Caco-2 (cell line): ENCODE measurements at regions not wholly inside any gene's neighbourhood (a gene's known extent, or its start where the extent isn't known, plus 50 kb on each side); places are given as distances from the start of the nearest gene placed in this dataset.
"Not testable (repeated sequence)": the region's sequence is repeated elsewhere in the genome, so short reads cannot be mapped to it uniquely, and the experiment has no call there.

Experiments
- BruUV-seq: library from RNA; stranded (reverse); fragments of 400-500 nt; replicated peaks from 2 replicates; lab custom pipeline; 2021; lab: Mats Ljungman, UMichigan
- CTCF ChIA-PET: fragments of 300-600 bp; sonication (Branson Sonifier 250); formaldehyde crosslinking; loops from one replicate; lab custom pipeline; 2022; ENCODE audit warnings: antibody characterized with exemption; lab: Charles Lee
- POLR2A ChIA-PET: fragments of 300-600 bp; sonication (Branson Sonifier 250); formaldehyde crosslinking; loops from one replicate; lab custom pipeline; 2022; ENCODE audit warnings: antibody characterized with exemption; lab: Charles Lee
- DNase-seq, 2 experiments: peaks; one replicate each; pipeline versions ENCODE4 v3.0.0 to v3.0.0-alpha.2; 2020 to 2022
- H3K27me3 ChIP-seq: replicated peaks from 2 replicates; pipeline ENCODE4 v1.6.0; 2011; ENCODE audit warnings: low read length; ENCODE audit not compliant: control insufficient read depth, insufficient read depth
- H3K36me3 ChIP-seq: 2 replicates; pipeline ENCODE4 v1.5.1; 2011; ENCODE audit warnings: low read length; ENCODE audit not compliant: control insufficient read depth, insufficient read depth
- H3K4me1 ChIP-seq: fragments of 250-450 bp; sonication (Bioruptor Pico); 2 replicates; pipeline ENCODE4 v1.5.1; 2020; ENCODE audit warnings: mild to moderate bottlenecking
- H3K4me3 ChIP-seq: 2 replicates; pipeline ENCODE4 v1.5.1; 2011; ENCODE audit warnings: low read depth, mild to moderate bottlenecking, control low read depth, low read length
- H3K9me3 ChIP-seq: fragments of 250-450 bp; sonication (Bioruptor Pico); 2 replicates; pipeline ENCODE4 v1.5.1; 2020; ENCODE audit warnings: mild to moderate bottlenecking, moderate library complexity
- H3K27ac Mint-ChIP-seq: one replicate; pipeline ENCODE4 v1.8.0; 2022; ENCODE audit warnings: mixed read lengths; ENCODE audit not compliant: unreplicated experiment
- H3K27me3 Mint-ChIP-seq: one replicate; pipeline ENCODE4 v1.8.0; 2022; ENCODE audit warnings: mixed read lengths; ENCODE audit not compliant: insufficient read depth, unreplicated experiment
- H3K36me3 Mint-ChIP-seq: one replicate; pipeline ENCODE4 v1.8.0; 2022; ENCODE audit warnings: mild to moderate bottlenecking, mixed read lengths; ENCODE audit not compliant: insufficient read depth, unreplicated experiment
- H3K4me1 Mint-ChIP-seq: one replicate; pipeline ENCODE4 v1.8.0; 2022; ENCODE audit warnings: low read depth, mixed read lengths; ENCODE audit not compliant: unreplicated experiment
- H3K4me3 Mint-ChIP-seq: one replicate; pipeline ENCODE4 v1.8.0; 2022; ENCODE audit warnings: mild to moderate bottlenecking, moderate library complexity, mixed read lengths; ENCODE audit not compliant: unreplicated experiment
- H3K9me3 Mint-ChIP-seq: one replicate; pipeline ENCODE4 v1.8.0; 2022; ENCODE audit warnings: mixed read lengths; ENCODE audit not compliant: unreplicated experiment
- intact Hi-C: fragments of 100-400 bp; cut with micrococcal nuclease; formaldehyde crosslinking; loops from one replicate; pipeline ENCODE4 v1.10.0; 2022; ENCODE audit not compliant: unreplicated experiment
- TF ChIP-seq, protein P1 (sequence below), 2 experiments: fragments of 200-600 bp in 1 of 2; IDR thresholded peaks; 1 replicate in 1 of 2; 2 replicates in 1 of 2; pipeline versions ENCODE4 v1.5.1 to v1.8.0; 2011 to 2022; ENCODE audit warnings: antibody characterized with exemption in 1 of 2, control low read depth in 1 of 2, inconsistent platforms in 1 of 2, low read depth in 1 of 2, low read length in 1 of 2, mild to moderate bottlenecking in 1 of 2, moderate library complexity in 1 of 2; ENCODE audit not compliant: insufficient read depth in 1 of 2, severe bottlenecking in 1 of 2, unreplicated experiment in 1 of 2

DNA sequence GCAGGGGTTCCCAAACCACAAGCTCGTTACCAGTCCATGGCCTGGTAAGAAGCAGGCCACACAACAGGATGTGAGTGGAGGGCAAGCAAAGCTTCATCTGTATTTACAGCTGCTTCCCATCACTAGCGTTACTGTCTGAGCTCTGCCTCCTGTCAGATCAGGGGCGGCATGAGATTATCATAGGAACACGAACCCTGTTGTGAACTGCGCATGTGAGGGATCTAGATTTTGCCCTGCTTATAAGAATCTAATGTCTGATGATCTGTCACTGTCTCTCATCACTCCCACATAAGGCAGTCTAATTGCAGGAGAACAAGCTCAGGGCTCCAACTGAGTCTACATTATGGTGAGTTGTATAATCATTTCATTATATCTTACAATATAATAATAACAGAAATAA, 677.4 kb upstream of the SLITRK6 start:
- TF ChIP-seq, protein P1, sequence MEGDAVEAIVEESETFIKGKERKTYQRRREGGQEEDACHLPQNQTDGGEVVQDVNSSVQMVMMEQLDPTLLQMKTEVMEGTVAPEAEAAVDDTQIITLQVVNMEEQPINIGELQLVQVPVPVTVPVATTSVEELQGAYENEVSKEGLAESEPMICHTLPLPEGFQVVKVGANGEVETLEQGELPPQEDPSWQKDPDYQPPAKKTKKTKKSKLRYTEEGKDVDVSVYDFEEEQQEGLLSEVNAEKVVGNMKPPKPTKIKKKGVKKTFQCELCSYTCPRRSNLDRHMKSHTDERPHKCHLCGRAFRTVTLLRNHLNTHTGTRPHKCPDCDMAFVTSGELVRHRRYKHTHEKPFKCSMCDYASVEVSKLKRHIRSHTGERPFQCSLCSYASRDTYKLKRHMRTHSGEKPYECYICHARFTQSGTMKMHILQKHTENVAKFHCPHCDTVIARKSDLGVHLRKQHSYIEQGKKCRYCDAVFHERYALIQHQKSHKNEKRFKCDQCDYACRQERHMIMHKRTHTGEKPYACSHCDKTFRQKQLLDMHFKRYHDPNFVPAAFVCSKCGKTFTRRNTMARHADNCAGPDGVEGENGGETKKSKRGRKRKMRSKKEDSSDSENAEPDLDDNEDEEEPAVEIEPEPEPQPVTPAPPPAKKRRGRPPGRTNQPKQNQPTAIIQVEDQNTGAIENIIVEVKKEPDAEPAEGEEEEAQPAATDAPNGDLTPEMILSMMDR (IDR thresholded peaks at IDR 0.05; ENCODE audit: insufficient read depth in 1 of 2, low read depth in 1 of 2, low read length in 1 of 2, severe bottlenecking in 1 of 2, unreplicated experiment in 1 of 2): no peak
- intact Hi-C loops: no loop called here
- no peak for DNase-seq
- Mint-ChIP-seq H3K27ac (no peak overlapping the region), H3K9me3 (no peaks in the 10 kb centered on the region), H3K36me3 (no peaks in the 10 kb centered on the region), H3K27me3 (peaks cover 4% of the 10 kb centered on the region), H3K4me3 (no peak overlapping the region), H3K4me1 (no peaks in the 10 kb centered on the region)
- ChIA-PET POLR2A (no interaction called here), CTCF (no interaction called here)
- Histone ChIP-seq H3K4me3 (no peak overlapping the region), H3K27me3 (no peaks in the 10 kb centered on the region), H3K4me1 (no peaks in the 10 kb centered on the region), H3K36me3 (no peaks in the 10 kb centered on the region), H3K9me3 (no peaks in the 10 kb centered on the region)
- BruUV-seq: no TSS peak

DNA sequence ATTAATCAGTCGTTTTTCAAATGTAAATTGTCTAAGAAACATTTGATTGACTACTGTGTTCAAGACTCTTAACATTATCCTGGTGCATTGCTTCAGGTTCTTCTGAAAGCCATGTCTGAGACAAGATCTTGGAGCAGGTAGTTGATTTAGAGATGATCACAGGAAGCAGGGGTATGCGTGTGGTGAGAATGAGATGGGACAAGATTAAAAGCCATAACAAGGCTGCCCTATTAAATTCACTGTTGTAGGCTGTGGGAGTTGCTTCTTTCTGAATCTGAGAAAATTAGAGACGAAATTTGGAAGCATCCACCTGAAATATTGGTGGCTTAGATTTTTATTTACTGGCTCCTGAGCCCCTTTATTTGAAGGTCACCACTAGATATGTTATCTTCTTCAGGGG, 687.4 kb upstream of the SLITRK6 start:
- intact Hi-C loops: no loop called here
- no peaks in the 10 kb centered on the region for H3K36me3 ChIP-seq
- H3K4me3 Mint-ChIP-seq: no peak overlapping the region
- H3K9me3 ChIP-seq: no peaks in the 10 kb centered on the region
- BruUV-seq: no TSS peak
- H3K27me3 ChIP-seq: no peaks in the 10 kb centered on the region
- TF ChIP-seq, protein P1 (IDR thresholded peaks at IDR 0.05; ENCODE audit: insufficient read depth in 1 of 2, low read depth in 1 of 2, low read length in 1 of 2, severe bottlenecking in 1 of 2, unreplicated experiment in 1 of 2): no peak
- ChIA-PET POLR2A (interaction anchor here (0.7 kb wide), 1 partner anchor 24 kb away, joined by 3 read pairs; no protein-coding TSS in a partner anchor), CTCF (no interaction called here)
- no peaks in the 10 kb centered on the region for H3K9me3 Mint-ChIP-seq
- no peaks in the 10 kb centered on the region for H3K27me3 Mint-ChIP-seq
- no peak overlapping the region for H3K27ac Mint-ChIP-seq
- no peak overlapping the region for H3K4me3 ChIP-seq
- H3K4me1 ChIP-seq: no peaks in the 10 kb centered on the region
- no peak for DNase-seq
- no peaks in the 10 kb centered on the region for H3K36me3 Mint-ChIP-seq
- H3K4me1 Mint-ChIP-seq: no peaks in the 10 kb centered on the region

DNA sequence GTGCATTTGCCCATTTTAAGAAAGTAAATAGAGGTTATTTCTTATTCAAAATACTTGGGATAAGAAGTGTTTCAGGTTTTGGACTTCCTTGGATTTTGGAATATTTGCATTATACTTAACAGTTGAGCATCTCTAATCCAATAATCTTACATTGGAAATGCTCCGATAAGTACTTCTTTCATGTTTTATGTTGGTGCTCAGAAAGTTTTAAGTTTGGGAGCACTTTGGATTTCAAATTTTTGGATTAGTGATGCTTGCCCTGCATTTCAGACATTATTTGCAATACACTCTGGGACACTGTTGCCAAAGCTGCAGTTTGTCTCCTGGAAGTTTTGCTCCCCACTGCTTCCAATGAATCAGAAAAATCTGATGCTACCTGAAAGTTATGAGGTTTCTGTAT, 691.9 kb upstream of the SLITRK6 start:
- ChIA-PET POLR2A (no interaction called here), CTCF (no interaction called here)
- no TSS peak for BruUV-seq
- no peaks in the 10 kb centered on the region for H3K4me1 Mint-ChIP-seq
- Histone ChIP-seq H3K36me3 (no peaks in the 10 kb centered on the region), H3K27me3 (no peaks in the 10 kb centered on the region), H3K9me3 (no peaks in the 10 kb centered on the region), H3K4me1 (no peaks in the 10 kb centered on the region), H3K4me3 (no peak overlapping the region)
- H3K27me3 Mint-ChIP-seq: no peaks in the 10 kb centered on the region
- TF ChIP-seq, protein P1 (IDR thresholded peaks at IDR 0.05; ENCODE audit: insufficient read depth in 1 of 2, low read depth in 1 of 2, low read length in 1 of 2, severe bottlenecking in 1 of 2, unreplicated experiment in 1 of 2): no peak
- DNase-seq: no peak
- no peaks in the 10 kb centered on the region for H3K36me3 Mint-ChIP-seq
- no peak overlapping the region for H3K4me3 Mint-ChIP-seq
- intact Hi-C loops: no loop called here
- no peak overlapping the region for H3K27ac Mint-ChIP-seq
- H3K9me3 Mint-ChIP-seq: no peaks in the 10 kb centered on the region

DNA sequence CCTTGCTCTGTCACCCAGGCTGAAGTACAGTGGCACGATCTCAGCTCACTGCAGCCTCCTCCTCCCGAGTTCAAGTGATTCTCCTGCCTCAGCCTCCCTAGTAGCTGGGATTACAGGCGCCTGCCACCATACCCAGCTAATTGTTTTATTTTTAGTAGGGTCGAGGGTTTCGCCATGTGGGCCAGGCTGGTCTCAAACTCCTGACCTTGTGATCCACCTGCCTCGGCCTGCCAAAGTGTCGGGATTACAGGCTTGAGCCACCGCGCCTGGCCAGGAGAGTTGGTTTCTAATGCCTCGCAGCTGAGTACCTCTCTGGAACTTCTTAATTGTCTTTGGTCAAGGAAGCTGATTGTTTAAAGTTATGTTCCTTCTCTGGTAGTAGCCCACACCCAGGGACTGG, 702.7 kb upstream of the SLITRK6 start:
- H3K4me1 Mint-ChIP-seq, H3K27me3 ChIP-seq: not testable (repeated sequence)

More for the DNA sequence above, 702.7 kb upstream of the SLITRK6 start:
- H3K27ac Mint-ChIP-seq, H3K4me3 Mint-ChIP-seq, intact Hi-C loops, BruUV-seq, H3K9me3 ChIP-seq, CTCF ChIA-PET, H3K27me3 Mint-ChIP-seq, H3K4me3 ChIP-seq, H3K36me3 Mint-ChIP-seq, DNase-seq, H3K9me3 Mint-ChIP-seq, H3K4me1 ChIP-seq, H3K36me3 ChIP-seq, POLR2A ChIA-PET: not testable (repeated sequence)
